Activated CD8-positive, alpha-beta memory T cell treated with anti-CD3 and anti-CD28 coated beads, Interleukin-2, amount 50 U/mL, for 24 hours (primary cell): ENCODE measurements at regions not wholly inside any gene's neighbourhood (a gene's known extent, or its start where the extent isn't known, plus 50 kb on each side); places are given as distances from the start of the nearest gene placed in this dataset.

ENCODE experiments used
- DNase-seq: peaks from one replicate; pipeline ENCODE4 v3.0.0-alpha.2; 2020; ENCODE audit errors: extremely low read depth

DNA sequence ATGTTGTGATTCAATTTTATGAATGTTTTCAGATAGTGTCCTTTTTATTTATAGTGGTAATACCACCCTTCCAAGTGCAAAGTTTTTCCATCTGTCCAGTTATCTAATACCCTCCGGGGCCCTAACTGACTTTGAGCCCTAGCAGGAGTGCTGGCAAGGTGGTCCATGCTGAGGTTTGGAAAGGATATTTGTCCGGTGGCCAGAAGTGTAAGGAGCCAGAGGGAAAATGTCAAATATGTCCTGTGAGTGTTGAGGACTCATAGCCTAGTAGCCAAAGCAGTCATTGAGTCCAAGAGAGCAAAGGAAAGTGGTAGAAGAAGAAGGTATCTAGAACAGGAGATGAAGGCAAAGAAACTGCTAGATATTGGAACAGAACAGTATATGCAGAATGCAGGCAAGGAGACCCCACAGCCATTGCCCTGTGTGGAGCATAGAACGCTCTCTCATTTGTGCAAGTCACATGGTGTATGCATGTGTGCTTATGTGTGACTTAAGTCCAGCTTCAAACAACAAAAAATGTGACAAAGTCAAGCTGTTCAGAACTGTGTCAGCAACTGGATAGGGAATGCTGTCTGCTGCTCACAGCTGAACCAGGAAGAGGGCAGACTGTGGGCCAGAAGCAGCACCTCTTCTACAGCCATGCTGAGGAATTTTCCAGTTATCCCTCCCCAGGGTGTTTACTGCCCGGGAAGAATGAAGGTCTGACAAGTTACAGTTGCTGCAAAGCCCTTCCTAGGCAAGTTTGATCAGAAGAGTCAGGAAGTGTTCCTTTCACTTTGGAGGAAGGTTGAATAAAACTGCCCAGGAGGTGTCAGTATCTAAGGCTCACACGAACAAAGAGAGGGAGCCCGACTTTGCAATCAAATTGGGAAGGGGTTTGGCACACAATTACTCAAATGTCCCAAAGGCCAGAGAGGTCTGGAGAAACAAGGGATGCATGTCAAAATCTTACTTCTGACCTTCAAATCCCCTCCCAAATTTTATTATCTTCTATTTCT lies 463.3 kb upstream of the DMAC1 start:
- DNase-seq = no peak

DNA sequence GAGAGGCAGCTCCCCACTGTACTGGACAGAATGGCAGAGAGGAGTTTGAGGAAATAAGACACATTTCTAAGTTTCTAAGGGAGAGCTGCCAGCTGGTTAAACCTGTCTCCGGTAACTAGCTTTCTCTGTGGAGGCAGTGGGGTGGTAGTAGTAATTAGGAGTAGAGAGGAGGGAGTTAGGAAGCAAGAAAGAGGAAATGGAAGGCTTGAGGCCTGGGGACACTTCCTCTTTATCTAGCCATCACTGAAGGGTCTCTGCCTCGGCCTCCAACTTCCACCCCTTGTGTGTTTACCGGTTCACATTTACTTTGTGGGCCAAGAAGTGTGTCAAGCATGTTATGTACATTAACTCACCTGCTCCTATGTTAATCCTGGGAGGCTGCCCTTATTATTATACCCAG lies 462.2 kb upstream of the DMAC1 start:
- DNase-seq = no peak

DNA sequence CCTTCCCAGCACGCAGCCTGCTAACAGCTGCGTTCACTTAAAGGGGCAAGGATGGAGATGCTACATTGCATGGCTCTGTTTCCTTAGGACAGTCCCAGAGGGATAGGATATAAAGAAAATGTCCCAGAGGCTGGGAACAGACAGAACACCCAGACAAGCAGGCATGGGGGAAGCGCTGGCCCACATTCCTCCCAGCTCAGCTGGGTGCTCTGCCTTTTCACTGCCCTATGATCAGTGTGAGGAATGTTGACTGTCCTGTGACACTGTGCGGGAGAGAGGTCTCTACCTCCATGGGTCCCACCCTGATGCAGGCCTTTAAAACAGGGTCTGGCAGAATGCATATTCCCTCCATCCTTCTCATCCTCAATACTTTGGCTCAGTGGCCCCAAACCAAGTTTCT lies 459.4 kb upstream of the DMAC1 start:
- no peak for DNase-seq

DNA sequence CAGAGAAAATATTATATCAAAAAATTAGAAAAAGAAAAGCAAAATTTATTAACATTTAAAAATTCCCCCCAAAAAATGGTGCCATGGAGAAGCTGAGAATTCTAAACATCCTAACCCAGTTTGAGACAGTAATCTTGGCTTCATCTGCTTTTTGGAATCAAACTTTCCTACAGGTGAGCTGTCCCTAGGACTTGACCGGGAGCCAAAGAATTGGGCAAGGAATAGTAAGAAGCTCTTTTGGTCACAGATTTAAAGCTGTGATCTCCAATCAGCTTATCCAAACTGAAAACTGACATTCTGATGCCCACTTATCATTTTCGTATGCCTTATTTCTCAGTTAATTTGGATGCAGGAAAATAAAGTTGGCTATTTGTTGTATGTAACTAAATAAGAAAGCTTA lies 457.3 kb upstream of the DMAC1 start:
- no peak for DNase-seq

DNA sequence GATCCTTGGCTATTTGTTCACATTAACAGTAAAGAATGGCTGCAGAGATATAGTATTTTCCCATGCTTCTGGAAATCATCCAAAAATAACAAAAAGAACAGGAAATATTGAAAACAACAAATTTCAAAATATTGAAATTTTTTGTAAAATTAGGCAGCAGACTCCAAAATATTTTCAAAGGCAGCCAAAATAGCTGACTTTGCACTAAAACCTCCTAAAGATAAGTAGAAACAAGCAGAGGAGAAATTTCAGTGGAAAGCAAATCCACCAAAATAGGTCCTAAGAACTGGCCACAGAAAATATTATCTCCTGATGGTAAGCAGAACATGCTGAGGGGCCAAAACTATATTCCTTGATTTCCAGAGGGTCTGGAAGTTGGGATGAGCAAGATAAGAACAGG lies 456.3 kb upstream of the DMAC1 start:
- DNase-seq = no peak

DNA sequence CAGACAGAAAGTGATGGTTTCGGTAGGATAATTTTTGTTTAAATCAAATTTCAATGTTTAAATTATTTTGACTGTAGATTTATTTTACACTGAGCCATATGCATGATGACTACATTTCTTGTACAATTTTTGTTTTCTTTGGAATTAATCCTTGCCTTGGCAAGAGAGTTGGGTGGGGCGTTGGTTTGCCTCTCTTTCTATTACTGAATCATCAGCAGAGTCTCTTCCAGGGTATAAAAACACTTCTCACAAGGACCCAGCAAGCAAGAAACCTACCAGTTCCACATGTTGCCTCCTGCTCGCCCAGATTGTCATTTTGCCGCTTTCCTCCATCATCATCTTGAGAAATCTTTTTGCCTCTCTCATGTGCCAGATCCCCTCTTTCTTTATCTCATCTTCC lies 455.0 kb upstream of the DMAC1 start:
- no peak for DNase-seq

DNA sequence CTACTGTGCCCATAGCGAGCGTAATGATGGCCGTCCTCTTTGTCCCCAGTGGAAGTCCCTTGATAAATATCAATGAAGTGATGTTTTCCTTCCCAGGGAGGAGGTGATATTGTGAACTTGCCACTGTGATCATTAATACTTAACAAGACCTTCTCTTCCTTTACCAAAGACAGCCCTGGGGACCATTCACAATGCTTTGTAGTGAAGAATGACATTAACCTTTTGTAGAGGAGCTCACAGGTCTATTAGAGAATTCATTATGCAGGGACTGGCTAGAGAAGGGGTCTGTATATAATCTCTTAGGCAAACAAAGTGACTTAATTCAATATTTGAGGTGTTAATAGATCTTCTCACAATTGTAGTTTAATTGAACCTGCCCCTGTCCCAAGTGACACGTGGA lies 452.9 kb upstream of the DMAC1 start:
- no peak for DNase-seq

DNA sequence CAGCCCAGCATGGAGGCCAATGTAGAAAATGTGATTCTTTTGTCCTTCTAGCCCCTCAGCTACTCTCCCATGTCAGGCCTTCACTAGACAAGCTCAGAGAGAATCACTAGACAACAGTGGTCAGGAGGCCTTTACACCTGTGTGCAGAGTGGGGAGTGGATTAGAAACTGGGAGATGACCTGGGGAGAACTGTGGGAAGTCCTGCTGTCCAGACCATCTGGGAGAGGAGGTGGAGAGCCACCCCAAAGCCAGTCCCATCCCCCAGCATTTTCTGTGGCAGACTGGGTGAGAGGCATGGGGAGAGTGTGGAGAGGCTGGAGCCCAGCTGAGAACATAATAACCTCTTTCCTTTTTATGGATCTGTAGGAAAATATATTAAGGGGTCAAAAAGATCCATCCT lies 452.0 kb upstream of the DMAC1 start:
- no peak for DNase-seq

DNA sequence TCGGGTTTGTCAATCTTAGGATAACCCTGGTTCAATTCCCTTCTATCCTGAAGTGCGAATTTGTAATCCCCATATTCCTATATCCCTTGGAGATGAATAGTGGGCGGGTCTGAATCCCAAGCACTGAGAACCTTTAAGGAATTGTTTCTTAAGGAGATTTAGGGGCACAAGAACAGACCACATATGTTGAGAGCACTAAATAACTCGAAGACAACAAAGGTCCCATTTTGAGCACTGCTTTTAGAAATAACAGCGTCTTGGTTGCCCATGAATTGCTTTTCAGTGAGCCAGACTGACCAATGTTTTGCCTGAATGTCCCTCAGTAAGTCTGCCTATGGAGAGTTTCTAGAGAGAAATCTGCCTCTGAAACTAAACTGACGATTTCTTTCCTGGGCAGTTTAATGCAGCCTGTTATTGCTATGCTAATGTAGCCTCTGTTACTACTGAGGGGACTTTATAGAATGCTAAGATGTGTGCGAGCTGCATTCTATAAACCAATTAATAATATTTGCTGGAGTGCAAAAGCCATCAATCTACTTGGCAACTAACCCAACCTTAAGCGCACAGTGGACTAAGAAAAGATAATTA lies 445.0 kb upstream of the DMAC1 start:
- no peak for DNase-seq

DNA sequence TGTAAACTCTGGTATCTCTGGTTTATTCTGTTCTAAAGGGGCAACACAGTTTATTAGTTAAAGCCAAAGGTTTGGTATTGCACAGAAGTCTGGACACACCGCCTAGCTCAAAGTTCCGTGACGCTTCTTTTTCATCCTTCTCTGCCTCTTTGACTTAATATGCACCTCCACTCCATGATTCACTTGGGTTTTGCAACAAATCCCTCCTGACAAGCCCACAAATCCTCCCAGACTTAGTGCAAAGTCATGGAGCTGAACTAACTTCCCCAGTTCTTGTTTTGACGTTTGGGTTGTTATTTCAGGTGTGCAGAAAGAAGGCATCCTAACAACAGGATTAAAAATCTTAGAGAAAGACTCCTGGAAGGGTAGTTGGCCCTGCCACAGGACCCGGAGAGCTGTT lies 441.6 kb upstream of the DMAC1 start:
- no peak for DNase-seq

DNA sequence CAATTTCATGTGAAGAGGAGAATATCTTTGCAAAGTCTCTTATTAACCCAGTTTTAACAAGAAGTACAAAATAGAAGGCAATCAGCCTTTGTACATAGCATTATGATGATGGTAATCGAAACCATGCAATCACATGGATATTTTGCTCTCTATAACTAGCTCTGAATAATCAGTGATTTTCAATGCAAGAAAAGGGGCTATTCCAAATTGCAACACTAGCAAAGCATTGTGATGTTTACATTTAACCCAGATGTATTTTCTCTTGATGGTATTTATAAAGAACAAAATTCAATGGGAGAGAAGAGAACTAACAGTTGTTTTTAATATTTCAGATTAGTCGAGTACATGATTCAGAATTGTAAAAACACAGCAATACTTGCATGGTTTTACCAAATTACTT lies 437.5 kb upstream of the DMAC1 start:
- DNase-seq = no peak

DNA sequence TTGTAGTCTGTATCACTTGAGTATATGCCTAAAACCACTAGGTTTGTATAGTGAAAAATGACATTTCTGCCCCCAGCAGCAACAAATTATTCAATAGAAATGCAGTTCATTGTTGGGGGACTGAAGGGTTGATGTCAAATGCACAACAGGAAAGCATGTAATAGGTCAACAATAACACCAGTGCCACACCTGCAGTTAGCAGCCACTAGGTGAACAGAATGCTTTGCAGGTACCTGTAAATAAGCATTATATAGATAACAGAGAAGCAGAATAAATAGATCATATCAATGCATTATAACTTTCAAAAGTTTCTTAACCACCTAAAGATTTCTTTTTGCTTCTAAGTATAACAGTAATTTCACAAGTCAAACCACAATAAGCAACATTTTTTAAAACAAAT lies 435.9 kb upstream of the DMAC1 start:
- no peak for DNase-seq

DNA sequence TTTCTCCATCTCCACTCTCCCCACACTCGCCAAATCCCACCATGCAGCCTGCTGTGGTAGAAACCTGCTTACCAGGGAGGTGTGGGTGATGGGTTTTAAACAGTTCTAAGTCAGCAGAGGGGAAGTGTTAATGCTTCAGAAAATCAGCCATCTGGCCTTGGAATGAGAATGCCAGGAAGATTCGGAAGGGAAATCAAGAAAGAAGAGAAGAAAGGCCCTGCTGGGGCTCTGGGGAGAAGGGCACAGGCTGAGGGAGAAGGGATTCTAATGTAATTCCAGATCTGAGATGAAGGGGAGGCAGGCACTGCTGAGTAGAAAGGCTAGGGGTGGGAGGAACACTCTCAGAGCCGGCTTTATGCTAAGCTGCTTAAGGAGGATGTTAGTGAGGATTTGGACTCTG lies 434.7 kb upstream of the DMAC1 start:
- DNase-seq = no peak

DNA sequence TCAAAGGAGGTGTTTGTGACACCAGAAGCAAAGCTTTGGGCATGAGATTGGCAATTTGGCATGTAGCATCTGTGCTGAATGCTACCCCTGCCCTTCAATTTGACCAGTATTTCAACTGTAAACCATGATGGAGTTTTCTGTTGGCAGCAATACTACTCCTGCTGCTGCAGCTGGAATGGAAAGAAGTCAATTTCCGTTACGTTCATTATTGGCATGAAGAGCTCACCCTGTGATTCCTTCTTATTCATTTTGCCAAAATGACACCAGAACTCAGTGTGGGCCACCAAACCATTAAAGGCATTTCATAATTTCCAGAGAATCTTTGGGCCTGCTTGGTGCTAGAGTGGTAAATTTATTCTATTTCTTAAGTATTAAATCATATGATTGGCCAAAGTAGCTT lies 433.1 kb upstream of the DMAC1 start:
- DNase-seq = no peak

DNA sequence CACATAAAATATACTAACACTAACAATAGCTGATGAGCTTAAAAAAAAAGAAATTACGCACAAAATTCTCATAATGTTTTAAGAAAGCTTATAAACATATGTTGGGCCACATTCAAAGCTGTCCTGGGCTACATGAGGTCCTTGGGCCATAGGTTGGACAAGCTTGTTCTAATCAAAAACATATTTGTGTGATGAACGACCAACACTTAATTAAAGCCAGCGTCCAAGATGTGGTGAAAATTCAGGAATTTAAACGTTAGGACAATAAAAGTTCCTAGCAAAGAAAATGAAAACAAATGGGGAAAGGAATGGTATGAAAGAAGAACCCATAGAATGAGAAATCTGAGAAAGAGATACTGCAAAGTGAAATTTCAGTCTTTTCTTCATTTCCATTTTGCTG lies 429.6 kb upstream of the DMAC1 start:
- DNase-seq = no peak

DNA sequence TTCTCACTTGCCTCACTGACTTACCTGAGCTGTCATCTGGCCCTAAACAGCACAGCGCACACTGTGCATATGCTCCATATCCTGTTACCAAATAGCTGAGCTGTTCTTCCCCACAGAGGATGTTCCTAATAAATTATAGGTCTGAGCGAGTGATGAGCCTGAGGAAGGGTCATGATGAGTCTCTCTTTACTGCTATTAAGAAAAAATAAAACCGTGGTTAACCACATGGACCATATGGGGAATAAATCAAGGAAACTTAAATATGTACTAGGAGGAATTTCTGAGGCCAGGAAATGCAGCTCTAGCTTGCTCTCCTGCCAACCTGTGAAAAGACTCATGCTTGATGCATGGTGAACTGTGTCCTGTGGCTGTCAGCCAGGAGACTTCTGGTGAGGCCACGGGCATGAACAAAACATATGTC lies 424.8 kb upstream of the DMAC1 start:
- DNase-seq = no peak

DNA sequence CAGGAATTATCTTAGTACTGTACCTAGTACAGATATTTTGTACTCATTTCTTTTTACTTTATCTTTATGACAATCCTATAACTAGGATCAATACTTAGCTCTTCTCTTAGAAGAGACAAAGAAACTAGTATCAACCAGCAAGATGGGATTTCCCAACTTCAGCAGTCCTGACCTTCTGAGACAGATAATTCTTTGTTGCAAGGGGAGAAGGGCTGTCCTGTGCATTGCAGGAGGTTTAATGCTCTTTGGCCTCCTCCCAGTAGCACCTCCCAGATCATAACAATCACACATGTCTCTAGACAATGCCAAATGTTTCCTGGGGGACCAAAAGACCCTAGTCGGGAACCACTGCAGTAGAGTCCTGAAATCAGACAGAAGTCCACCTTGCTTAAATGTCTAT lies 424.3 kb upstream of the DMAC1 start:
- no peak for DNase-seq

DNA sequence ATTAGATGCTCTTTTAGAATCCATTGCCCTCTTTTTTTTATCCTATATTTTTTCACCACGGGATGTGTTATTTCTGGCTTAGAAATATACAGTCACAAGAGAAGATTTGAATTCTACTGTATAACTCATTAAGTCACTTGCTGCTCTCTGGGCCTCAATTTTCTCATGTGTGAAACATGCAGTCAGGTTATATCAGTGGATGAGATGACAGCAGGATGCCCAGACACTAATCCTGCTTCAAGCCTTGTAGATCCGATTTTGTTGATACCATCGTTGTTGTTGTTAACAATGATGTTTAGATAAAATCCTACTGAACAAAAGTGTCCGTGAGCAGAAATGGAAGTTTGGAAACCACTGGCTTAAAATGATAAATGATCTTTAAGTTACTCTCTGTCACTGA lies 421.9 kb upstream of the DMAC1 start:
- no peak for DNase-seq

DNA sequence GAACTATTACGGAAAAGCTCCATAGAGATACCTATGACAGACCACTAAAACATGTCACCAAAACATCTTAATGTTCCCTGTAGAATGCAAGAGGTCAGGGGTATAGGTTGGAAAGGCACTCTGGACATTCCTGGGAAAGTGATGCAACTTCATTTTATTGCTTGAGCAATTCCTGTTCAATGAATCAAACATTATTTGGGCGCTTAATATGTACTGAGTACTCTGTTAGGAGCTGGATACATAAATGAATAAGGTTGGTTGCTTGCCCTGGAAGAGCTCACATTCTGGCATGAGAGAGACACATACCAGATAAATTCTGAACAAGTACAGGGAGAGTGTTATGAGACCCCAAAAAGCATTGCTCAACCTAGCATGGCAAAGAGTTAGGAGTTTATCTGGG lies 408.9 kb upstream of the DMAC1 start:
- no peak for DNase-seq

DNA sequence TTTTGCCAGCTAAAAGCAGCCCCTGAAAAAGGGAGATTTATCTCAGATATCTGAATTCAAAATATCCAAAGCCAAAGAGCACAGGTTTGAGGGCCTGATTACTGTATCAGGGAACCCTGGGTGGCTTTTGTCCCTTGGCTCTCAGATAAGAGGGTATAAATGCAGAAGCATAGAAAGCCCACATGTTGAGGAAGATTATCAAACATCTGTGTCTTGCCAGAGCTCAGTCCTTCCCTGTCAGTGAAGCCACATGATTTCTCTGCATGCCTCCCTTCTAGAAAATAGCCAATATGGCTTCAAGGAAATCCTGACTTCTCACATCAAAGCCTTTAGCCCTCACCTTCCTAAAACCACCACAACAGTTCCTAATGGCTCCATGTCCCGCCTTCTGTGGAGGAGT lies 408.0 kb upstream of the DMAC1 start:
- DNase-seq = no peak

DNA sequence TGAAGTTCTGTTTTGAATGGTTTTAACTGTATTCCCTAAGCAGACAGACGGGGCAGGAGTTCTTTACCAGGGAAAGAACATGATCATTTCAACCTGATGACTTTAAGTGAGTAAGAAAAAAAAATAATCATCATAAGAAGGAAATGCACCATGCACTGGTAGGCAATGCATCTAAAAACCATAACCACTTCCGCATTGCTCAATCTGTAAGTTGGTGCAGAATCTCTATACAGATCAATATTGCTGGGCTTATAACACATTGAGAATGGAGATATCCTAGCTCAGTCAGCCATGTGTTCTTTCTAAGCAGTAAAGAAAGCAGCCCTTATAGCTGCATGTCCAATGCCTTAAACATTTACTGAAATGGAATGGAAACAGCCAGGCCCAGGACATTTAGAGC lies 407.1 kb upstream of the DMAC1 start:
- DNase-seq = no peak

DNA sequence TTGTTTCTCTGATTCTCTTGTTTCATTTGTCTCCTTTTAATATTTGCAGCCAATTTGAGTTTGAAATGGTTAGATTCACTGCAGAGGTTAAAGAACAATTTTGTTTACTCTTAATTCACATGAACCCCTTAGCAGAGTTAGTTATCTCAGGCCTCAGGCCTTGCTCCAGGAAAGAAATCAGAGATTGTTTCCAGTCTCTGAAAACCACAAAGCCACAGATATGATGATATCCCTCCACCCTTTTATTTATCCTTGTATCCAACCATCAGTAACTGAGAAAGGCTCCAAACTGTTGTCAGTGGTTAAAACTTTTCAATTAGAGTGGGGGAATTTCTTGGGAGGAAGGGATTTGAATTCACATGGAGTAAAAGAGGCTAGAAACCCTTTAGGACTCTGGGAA lies 406.0 kb upstream of the DMAC1 start:
- DNase-seq = no peak

DNA sequence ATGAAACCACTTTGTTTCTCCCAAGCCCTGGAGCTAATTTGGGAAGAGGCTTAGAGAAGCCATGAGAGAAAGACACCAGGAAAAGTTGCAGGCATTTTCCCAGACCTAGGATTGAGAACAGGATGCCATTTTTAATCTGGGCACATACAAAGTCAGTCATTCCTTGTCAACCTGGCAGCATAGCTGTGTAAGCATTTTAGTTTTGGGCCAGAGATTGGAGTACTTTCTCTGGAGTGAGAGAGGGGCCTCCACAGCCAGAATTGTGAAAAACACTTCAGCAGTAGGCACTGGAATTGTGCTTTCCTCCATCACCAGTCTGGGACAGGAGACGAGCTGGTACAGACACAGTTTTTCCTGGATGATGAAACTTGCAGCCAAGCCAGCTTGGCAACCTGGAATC lies 390.3 kb upstream of the DMAC1 start:
- no peak for DNase-seq
